ENCODE measurements at regions not wholly inside any gene's neighbourhood (a gene's known extent, or its start where the extent isn't known, plus 50 kb on each side); places are given as distances from the start of the nearest gene placed in this dataset.

DNA sequence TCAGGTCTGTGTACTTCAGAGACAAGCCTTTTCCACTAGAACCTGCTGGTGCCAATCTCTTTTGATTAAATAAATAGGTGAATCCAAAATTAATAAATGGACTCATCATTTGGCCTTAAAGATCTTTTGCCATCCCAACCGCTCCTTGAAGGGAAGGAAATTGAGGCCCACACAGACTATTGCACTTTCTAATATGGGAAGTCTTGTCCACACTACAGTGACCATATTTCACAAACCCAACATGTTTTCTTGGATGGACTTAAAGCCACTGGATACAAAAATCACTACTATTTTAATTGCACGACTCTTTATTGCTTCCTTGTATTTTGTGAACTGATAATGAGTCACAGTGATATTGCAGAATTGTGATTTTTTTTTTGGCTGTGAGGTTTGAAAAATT lies 135.0 kb downstream of the DIRAS2 start:
- Histone ChIP-seq H3K4me1 (ENCODE audit: control insufficient read depth, insufficient read depth, low read length) (peaks cover 9% of the 10 kb centered on the region), H3K9me3 (ENCODE audit: control insufficient read depth, low read length) (no peaks in the 10 kb centered on the region), H3K9ac (ENCODE audit: extremely low read depth, low read length, poor library complexity, severe bottlenecking) (no peak overlapping the region), H3K27ac (ENCODE audit: low read depth, low read length) (no peak overlapping the region), H3K27me3 (ENCODE audit: control insufficient read depth, insufficient read depth, low read length, poor library complexity, severe bottlenecking) (no peaks in the 10 kb centered on the region), H3K36me3 (ENCODE audit: control insufficient read depth, insufficient read depth, low read length) (no peaks in the 10 kb centered on the region), H3K4me3 (ENCODE audit: low read length) (no peak overlapping the region)
- TF ChIP-seq, protein P1, sequence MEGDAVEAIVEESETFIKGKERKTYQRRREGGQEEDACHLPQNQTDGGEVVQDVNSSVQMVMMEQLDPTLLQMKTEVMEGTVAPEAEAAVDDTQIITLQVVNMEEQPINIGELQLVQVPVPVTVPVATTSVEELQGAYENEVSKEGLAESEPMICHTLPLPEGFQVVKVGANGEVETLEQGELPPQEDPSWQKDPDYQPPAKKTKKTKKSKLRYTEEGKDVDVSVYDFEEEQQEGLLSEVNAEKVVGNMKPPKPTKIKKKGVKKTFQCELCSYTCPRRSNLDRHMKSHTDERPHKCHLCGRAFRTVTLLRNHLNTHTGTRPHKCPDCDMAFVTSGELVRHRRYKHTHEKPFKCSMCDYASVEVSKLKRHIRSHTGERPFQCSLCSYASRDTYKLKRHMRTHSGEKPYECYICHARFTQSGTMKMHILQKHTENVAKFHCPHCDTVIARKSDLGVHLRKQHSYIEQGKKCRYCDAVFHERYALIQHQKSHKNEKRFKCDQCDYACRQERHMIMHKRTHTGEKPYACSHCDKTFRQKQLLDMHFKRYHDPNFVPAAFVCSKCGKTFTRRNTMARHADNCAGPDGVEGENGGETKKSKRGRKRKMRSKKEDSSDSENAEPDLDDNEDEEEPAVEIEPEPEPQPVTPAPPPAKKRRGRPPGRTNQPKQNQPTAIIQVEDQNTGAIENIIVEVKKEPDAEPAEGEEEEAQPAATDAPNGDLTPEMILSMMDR (conservative IDR thresholded peaks at IDR 0.05): no peak
- H3K9me3 Mint-ChIP-seq: no peaks in the 10 kb centered on the region
- 100% methylated on average over 2 of the region's 2 CpGs; no CpG with 5 or more reads in 1 of the 2 experiments for WGBS, 2 experiments (ENCODE audit: insufficient coverage in 1 of 2, insufficient read length in 1 of 2)
- H3K27me3 Mint-ChIP-seq (ENCODE audit: insufficient read depth): no peaks in the 10 kb centered on the region
- peaks cover 16% of the 10 kb centered on the region for H3K4me1 Mint-ChIP-seq
- no peaks in the 10 kb centered on the region for H3K36me3 Mint-ChIP-seq (ENCODE audit: low read depth)
- no peak overlapping the region for H3K27ac Mint-ChIP-seq
- no peak for DNase-seq
- no peak overlapping the region for H3K4me3 Mint-ChIP-seq

DNA sequence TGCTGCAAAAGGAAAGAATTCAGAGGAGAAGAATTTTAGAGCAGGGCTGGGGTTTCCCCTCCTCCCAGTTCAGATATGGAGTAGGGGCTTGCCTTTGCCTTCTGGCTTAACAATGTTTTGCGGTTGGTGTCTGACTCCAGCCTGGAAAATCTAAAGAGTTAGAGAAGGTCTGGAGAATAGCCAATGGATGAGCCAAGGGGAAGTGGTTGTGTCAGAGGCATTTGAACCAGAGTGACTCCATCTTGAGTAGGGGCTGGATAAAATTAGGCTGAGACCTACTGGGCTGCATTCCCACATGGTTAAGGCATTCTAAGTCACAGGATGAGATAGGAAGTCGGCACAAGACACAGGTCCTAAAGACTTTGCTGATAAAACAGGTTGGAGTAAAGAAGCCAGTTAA lies 133.7 kb downstream of the DIRAS2 start:
- Mint-ChIP-seq H3K27ac (no peak overlapping the region), H3K36me3 (ENCODE audit: low read depth) (no peaks in the 10 kb centered on the region), H3K27me3 (ENCODE audit: insufficient read depth) (no peaks in the 10 kb centered on the region), H3K9me3 (no peaks in the 10 kb centered on the region), H3K4me1 (peaks cover 16% of the 10 kb centered on the region), H3K4me3 (no peak overlapping the region)
- H3K27ac ChIP-seq (ENCODE audit: low read depth, low read length): no peak overlapping the region
- DNase-seq: no peak
- H3K36me3 ChIP-seq (ENCODE audit: control insufficient read depth, insufficient read depth, low read length): no peaks in the 10 kb centered on the region
- 96% methylated on average over 2 of the region's 2 CpGs; no CpG with 5 or more reads in 1 of the 2 experiments for WGBS, 2 experiments (ENCODE audit: insufficient coverage in 1 of 2, insufficient read length in 1 of 2)
- H3K4me1 ChIP-seq (ENCODE audit: control insufficient read depth, insufficient read depth, low read length): peaks cover 9% of the 10 kb centered on the region
- TF ChIP-seq, protein P1 (conservative IDR thresholded peaks at IDR 0.05): no peak
- no peaks in the 10 kb centered on the region for H3K9me3 ChIP-seq (ENCODE audit: control insufficient read depth, low read length)
- no peaks in the 10 kb centered on the region for H3K27me3 ChIP-seq (ENCODE audit: control insufficient read depth, insufficient read depth, low read length, poor library complexity, severe bottlenecking)
- peak overlapping the region; percentile 37 for H3K4me3 ChIP-seq (ENCODE audit: low read length)
- H3K9ac ChIP-seq (ENCODE audit: extremely low read depth, low read length, poor library complexity, severe bottlenecking): no peak overlapping the region

DNA sequence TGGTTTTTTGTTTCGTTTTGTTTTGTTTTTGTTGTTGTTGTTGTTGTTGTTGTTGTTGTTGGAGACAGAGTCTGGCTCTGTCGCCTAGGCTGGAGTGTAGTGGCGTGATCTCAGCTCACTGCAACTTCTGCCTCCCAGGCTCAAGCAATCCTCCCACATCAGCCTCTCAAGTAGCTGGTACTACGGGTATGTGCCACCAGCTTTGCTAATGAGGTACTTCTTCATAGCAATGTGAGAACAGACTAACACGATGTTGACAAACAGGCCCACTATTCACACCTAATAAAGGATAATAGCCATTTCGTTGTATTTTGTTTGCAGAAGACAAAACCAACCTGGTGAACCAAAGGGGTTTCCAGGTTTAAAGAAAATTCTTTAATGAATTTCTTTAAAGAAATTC lies 130.9 kb downstream of the DIRAS2 start:
- Histone ChIP-seq H3K4me3 (ENCODE audit: low read length) (no peak overlapping the region), H3K27ac (ENCODE audit: low read depth, low read length) (no peak overlapping the region), H3K27me3 (ENCODE audit: control insufficient read depth, insufficient read depth, low read length, poor library complexity, severe bottlenecking) (no peaks in the 10 kb centered on the region), H3K9me3 (ENCODE audit: control insufficient read depth, low read length) (no peaks in the 10 kb centered on the region), H3K4me1 (ENCODE audit: control insufficient read depth, insufficient read depth, low read length) (peaks cover 11% of the 10 kb centered on the region), H3K9ac (ENCODE audit: extremely low read depth, low read length, poor library complexity, severe bottlenecking) (no peak overlapping the region), H3K36me3 (ENCODE audit: control insufficient read depth, insufficient read depth, low read length) (no peaks in the 10 kb centered on the region)
- DNase-seq: no peak
- H3K27ac Mint-ChIP-seq: no peak overlapping the region
- no peaks in the 10 kb centered on the region for H3K9me3 Mint-ChIP-seq
- H3K4me1 Mint-ChIP-seq: peaks cover 17% of the 10 kb centered on the region
- H3K4me3 Mint-ChIP-seq: no peak overlapping the region
- no peaks in the 10 kb centered on the region for H3K27me3 Mint-ChIP-seq (ENCODE audit: insufficient read depth)
- TF ChIP-seq, protein P1 (conservative IDR thresholded peaks at IDR 0.05): no peak
- no peaks in the 10 kb centered on the region for H3K36me3 Mint-ChIP-seq (ENCODE audit: low read depth)
- 92 to 96% methylated on average over 5 to 6 of the region's 6 CpGs for WGBS, 2 experiments (ENCODE audit: insufficient coverage in 1 of 2, insufficient read length in 1 of 2)

Data from endodermal cell (in vitro differentiated cells).